ENCODE measurements at regions not wholly inside any gene's neighbourhood (a gene's known extent, or its start where the extent isn't known, plus 50 kb on each side); places are given as distances from the start of the nearest gene placed in this dataset.

GRCh38 chr4:105022811-105023667 lies 123.6 kb upstream of the TET2 start:
- in situ Hi-C loops (cut with MboI; ENCODE audit: low sequenced_read_pairs), result no loop called here

DNA sequence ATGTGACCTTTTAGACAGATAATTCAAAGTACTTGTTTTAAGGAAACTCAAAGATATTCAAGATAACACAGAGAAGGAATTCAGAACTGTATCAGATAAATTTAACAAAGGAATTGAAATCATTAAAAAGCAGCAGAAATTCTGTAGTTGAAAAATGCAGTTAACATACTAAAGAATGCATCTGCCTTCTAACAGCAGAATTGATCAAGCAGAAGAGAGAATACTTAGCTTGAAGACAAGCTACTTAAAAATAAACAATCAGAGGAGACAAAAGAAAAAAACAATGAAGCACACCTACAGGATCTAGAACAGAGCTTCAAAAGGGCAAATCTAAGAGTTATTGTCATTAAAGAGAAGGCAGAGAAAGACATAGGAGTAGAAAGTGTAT lies 123.0 kb upstream of the TET2 start:
- in situ Hi-C loops (cut with MboI; ENCODE audit: low sequenced_read_pairs), result no loop called here

DNA sequence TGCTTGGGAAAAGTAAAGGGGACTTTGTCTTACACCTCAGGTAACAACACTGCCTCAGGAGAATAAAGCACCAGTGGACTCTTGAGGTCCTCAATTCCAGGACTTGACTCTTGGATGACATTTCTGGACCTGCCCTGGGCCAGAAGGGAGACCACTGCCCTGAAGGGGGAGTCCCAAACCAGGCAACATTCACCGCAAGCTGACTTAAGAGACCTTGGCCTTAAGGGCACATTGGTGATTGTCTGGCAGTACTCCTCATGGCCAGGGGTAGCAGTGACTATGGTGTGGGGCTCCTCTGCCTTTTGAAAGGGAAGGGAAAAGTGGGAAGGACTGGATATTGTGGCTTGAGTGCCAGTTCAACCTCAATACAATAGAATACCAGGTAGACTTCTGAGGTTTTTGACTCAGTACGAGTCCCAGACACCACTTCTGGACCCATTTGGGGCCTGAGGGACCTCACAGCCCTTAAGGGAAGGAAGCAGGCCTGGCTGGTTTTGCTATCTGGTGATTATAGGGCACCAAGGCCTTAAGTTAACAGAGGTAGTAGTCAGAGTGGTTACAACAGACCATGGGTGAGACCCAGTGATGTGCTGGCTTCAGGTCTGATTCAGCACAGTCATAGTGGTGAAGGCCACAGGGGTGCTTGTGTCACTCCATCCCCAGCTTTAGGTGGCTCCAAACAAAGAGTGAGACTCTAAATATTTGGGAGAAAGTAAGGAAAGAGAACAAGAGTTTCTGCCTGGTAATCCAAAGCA lies 121.2 kb upstream of the TET2 start:
- in situ Hi-C loops (cut with MboI; ENCODE audit: low sequenced_read_pairs), result no loop called here

DNA sequence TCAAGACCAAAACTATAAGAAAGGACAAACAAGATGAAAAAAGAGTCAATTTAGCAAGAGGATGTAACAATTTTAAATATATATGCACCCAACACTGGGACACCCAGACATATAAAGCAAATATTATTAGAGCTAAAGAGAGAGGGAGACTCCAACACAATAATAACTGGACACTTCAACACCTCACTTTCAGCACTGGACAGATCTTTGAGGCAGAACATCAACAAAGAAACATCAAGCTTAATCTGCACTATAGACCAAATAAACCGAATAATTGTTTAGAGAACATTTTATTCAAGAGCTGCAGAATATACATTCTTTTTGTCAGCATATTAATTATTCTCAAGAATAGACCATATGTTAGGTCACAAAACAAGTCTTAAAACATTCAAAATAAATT lies 109.7 kb upstream of the TET2 start:
- in situ Hi-C loops (cut with MboI; ENCODE audit: low sequenced_read_pairs), result no loop called here

DNA sequence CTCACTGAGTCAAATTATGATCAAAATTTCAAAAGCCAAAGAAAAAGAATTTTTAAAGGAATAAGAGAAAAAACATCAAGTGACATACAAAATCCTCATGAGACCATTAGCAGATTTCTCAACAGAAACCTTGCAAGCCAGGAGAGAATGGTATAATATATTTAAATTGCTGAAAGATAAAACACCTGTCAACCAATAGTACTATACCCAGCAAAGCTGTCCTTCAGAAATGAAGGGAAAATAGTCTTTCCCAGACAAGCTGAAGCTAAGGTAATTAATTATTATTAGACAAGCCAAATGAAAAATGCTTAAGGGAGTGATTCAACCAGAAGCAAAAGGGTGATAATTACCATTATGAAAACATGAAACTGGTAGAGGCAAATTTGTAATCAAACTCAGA lies 104.2 kb upstream of the TET2 start:
- in situ Hi-C loops (cut with MboI; ENCODE audit: low sequenced_read_pairs), result no loop called here

DNA sequence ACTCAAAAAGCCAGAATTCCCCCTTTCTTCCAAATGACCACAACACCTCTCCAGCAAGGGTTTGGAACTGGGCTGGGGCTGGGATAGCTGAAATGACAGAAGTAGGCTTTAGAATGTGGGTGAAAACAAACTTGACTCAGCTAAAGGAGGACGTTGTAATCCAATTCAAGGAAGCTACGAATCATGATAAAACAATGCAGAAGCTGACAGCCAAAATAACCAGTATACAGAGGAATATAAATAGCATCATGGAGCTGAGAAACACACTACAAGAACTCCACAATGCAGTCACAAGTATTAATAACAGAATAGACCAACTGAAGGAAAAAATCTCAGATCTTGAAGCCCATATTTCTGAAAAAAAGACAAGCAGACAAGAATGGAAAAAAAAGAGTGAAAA lies 95.8 kb upstream of the TET2 start:
- in situ Hi-C loops (cut with MboI; ENCODE audit: low sequenced_read_pairs), result loop anchor here (25.0 kb wide), 1 partner anchor 411 kb away; the partner anchor contains the start of gene PPA2

GRCh38 chr4:105057370-105058105 lies 89.1 kb upstream of the TET2 start:
- in situ Hi-C loops (cut with MboI; ENCODE audit: low sequenced_read_pairs), result loop anchor here (25.0 kb wide), 1 partner anchor 405 kb away; the partner anchor contains the start of gene PPA2

DNA sequence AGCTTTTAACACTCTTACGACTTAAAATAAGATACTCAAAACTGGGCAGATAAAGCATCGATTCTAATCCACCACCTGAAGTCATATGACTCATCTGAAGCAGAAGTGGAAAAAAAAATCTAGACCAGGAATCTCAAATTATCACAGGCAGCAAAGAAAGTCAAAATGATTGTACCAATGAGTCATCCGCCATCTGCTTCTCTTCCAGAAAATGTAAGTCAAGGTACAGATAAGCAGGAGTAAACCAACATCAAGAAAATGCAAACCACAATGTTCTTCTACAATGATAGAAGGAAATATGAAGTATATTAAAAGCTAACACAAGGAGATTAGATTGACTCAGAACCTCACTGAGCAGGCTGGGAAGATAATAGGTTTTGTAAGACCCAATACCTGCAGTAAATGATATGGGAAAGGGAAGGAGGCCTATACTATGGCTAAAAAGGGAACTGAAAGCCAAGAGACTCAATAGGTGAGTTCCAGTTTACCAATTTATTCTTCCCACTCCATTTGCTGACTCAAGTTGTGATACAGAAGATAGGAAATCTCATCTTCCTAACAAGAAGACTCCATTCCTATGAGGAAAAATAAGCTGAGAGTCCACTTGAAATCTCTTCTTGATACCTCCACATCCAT lies 88.4 kb upstream of the TET2 start:
- in situ Hi-C loops (cut with MboI; ENCODE audit: low sequenced_read_pairs), result loop anchor here (25.0 kb wide), 1 partner anchor 404 kb away; the partner anchor contains the start of gene PPA2

GRCh38 chr4:105059337-105059736 lies 87.3 kb upstream of the TET2 start:
- in situ Hi-C loops (cut with MboI; ENCODE audit: low sequenced_read_pairs), result loop anchor here (25.0 kb wide), 1 partner anchor 403 kb away; the partner anchor contains the start of gene PPA2

- in situ Hi-C loops (cut with MboI; ENCODE audit: low sequenced_read_pairs), result loop anchor here (25.0 kb wide), 1 partner anchor 402 kb away; the partner anchor contains the start of gene PPA2
Measured at GRCh38 chr4:105060628-105061027, 86.0 kb upstream of the TET2 start.

DNA sequence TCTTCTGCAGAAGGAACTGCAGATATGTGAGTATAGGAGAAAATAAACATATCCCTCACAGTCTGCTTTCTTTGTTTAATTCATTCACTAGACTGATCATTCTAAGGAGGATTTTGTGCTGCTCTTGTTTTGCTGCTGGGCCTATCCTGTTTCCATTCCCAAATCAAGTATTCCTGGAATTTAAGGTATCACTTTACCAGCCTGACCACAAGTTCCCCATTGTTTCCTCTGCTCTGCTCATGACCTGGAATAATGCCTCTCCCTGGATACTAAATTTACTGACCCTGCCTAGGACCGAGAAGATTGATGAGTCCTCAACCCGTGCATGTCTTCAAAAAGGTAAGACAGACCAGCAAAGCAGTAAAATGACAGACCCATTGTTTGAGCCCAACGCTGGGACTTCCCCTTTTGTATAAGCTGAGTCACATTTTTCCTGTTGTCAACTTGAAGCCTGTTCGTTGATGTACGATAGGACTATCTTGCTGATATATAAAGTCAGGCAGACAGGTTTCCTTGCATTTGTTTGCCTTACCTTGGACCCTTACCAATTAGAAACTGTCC lies 85.5 kb upstream of the TET2 start:
- in situ Hi-C loops (cut with MboI; ENCODE audit: low sequenced_read_pairs), result loop anchor here (25.0 kb wide), 1 partner anchor 401 kb away; the partner anchor contains the start of gene PPA2

DNA sequence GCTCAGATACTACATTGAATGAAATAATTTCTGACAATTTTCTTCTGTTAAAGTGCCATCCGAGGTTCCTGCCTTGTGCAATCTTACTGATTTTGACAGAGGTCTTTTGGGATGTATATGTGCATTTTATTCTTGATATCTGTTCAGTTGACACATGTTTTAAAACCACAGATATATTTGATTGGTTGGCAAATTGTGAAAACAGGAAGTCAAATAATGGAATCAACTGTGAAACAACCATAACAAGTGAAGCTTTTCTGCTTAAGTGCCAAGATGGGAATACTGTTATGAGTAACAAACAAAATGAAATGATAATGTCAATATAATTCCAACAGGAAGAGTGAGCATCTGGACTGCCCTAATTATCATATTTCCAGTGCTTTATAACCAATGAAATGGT lies 84.9 kb upstream of the TET2 start:
- in situ Hi-C loops (cut with MboI; ENCODE audit: low sequenced_read_pairs), result loop anchor here (25.0 kb wide), 1 partner anchor 401 kb away; the partner anchor contains the start of gene PPA2

DNA sequence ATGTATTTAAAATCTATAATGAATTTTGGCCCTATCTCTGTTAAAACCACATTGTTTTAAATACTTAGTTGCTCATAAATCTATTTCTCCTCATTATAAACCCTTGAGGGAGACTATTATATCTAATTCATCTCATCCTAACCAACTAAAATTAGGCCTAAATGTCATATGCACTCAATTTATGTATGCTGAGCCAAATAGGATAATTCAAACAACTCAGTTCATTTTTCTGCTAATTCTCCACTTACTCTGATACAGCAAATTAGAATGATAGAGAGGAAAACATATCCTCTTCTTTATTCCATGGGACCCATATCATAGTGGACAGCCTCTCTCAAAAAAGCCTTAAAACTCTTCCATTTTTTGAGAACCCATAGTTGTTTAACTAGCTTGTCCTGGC lies 80.3 kb upstream of the TET2 start:
- in situ Hi-C loops (cut with MboI; ENCODE audit: low sequenced_read_pairs), result loop anchor here (25.0 kb wide), 1 partner anchor 396 kb away; the partner anchor contains the start of gene PPA2

- in situ Hi-C loops (cut with MboI; ENCODE audit: low sequenced_read_pairs), result loop anchor here (25.0 kb wide), 1 partner anchor 395 kb away; the partner anchor contains the start of gene PPA2
Measured at GRCh38 chr4:105067431-105067830, 79.2 kb upstream of the TET2 start.

DNA sequence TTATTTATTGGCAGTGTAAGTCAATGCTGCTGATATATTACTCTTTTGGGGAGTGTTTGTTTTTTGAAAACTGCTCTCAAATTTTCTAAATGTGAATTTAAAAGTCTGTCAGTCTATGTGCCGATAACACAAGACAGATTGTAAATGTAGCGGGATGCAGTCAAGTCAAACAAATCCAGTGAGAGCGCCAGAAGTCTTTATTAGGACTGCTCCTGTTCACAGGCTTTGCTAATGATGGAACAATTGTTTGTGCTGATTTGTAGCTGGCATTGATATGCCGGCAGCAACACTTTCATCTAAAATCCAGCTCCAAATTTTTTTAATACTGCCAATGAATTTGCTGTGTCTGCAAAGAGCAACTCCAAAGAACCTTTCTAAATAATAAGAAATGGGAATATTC lies 78.7 kb upstream of the TET2 start:
- in situ Hi-C loops (cut with MboI; ENCODE audit: low sequenced_read_pairs), result loop anchor here (25.0 kb wide), 1 partner anchor 394 kb away; the partner anchor contains the start of gene PPA2

DNA sequence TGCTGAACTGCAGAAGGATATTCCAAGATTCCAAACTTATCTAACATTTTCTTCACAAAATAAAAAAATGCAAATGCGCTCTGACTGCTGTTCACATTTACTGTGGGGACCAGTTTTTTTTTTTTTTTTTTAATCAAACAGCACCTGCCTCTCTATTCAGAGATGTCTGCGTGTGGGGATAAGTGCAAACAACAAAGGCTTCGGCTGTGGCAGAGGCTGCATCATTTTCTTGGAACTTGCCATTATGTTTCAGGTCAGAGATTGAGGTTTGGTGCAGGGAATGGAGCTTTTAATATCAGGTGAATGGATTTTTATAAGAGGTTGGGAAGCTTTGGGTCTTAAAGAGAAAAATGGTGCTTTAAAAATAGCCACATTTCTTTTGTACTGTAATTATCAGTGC lies 78.2 kb upstream of the TET2 start:
- in situ Hi-C loops (cut with MboI; ENCODE audit: low sequenced_read_pairs), result loop anchor here (25.0 kb wide), 1 partner anchor 394 kb away; the partner anchor contains the start of gene PPA2

GRCh38 chr4:105072095-105072494 lies 74.6 kb upstream of the TET2 start:
- in situ Hi-C loops (cut with MboI; ENCODE audit: low sequenced_read_pairs), result loop anchor here (25.0 kb wide), 1 partner anchor 390 kb away; the partner anchor contains the start of gene PPA2

DNA sequence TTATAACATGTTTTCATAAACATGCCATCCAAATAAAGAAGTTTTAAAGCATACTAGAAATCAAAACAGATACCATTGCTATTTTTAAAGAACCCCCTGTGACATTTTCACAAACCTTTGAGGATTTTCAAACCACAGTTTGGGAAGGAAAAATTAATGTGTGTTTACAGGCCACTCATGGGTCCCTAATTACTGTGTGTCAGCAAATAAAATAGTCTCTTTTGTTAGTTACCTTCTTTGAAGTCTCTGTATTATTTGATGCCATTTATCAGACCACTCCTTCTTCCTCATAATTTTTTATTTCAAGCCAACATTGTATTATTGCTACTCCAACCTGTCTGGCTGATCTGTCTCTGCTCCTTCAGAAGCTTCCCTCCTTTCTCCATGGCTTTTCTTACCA lies 72.6 kb upstream of the TET2 start:
- in situ Hi-C loops (cut with MboI; ENCODE audit: low sequenced_read_pairs), result loop anchor here (25.0 kb wide), 1 partner anchor 388 kb away; the partner anchor contains the start of gene PPA2

GRCh38 chr4:105075045-105075444 lies 71.6 kb upstream of the TET2 start:
- in situ Hi-C loops (cut with MboI; ENCODE audit: low sequenced_read_pairs), result no loop called here
